Kidney (tissue), 13 donors: ENCODE measurements at regions not wholly inside any gene's neighbourhood (a gene's known extent, or its start where the extent isn't known, plus 50 kb on each side); places are given as distances from the start of the nearest gene placed in this dataset.

Experiments
- DNase-seq, 5 donors: peaks; one replicate each; pipeline ENCODE4 v3.0.0-alpha.2; 2013 to 2020
- FAIRE-seq: peaks from 2 replicates; lab custom pipeline; 2012; peaks lifted over from hg19 to GRCh38; lab: Jason Lieb, UNC
- H3K27ac ChIP-seq, 2 donors: one replicate each; pipeline ENCODE4 v1.7.0; 2013; ENCODE audit warnings: low read depth in 2 of 2, low read length in 2 of 2, inconsistent platforms in 1 of 2
- H3K27me3 ChIP-seq: one replicate; pipeline ENCODE4 v1.7.1; 2013; ENCODE audit warnings: low read length, inconsistent platforms; ENCODE audit not compliant: control insufficient read depth, insufficient read depth
- H3K36me3 ChIP-seq, 3 donors: one replicate each; pipeline versions ENCODE4 v1.7.0 to v1.7.1; 2013; ENCODE audit warnings: low read length in 3 of 3, control low read depth in 1 of 3, inconsistent platforms in 1 of 3; ENCODE audit not compliant: insufficient read depth in 3 of 3, control insufficient read depth in 2 of 3
- H3K4me1 ChIP-seq, 3 donors: one replicate each; pipeline versions ENCODE4 v1.7.0 to v1.7.1; 2013; ENCODE audit warnings: low read length in 3 of 3, inconsistent platforms in 1 of 3, low read depth in 1 of 3; ENCODE audit not compliant: control insufficient read depth in 2 of 3, insufficient read depth in 2 of 3
- H3K4me3 ChIP-seq, 3 donors: one replicate each; pipeline versions ENCODE4 v1.7.0 to v1.8.1; 2013; ENCODE audit warnings: low read length in 3 of 3, control low read depth in 1 of 3, inconsistent platforms in 1 of 3
- H3K9ac ChIP-seq, 3 donors: one replicate each; pipeline versions ENCODE4 v1.7.0 to v1.7.1; 2013; ENCODE audit warnings: low read length in 3 of 3, control low read depth in 1 of 3, inconsistent platforms in 1 of 3
- H3K9me3 ChIP-seq, 3 donors: one replicate each; pipeline versions ENCODE4 v1.7.0 to v1.7.1; 2013; ENCODE audit warnings: low read length in 3 of 3, control low read depth in 1 of 3, inconsistent platforms in 1 of 3; ENCODE audit not compliant: control insufficient read depth in 2 of 3, insufficient read depth in 1 of 3
- CTCF ChIP-seq: IDR thresholded peaks from 3 replicates; pipeline ENCODE4 v1.5.1; 2012; ENCODE audit warnings: mild to moderate bottlenecking, moderate library complexity, borderline replicate concordance; ENCODE audit not compliant: insufficient read depth; ENCODE audit errors: extremely low read depth
- intact Hi-C: fragments of 100-400 bp; cut with DNase I; formaldehyde crosslinking; loops from one replicate; pipeline ENCODE4 v1.11.1; 2022
- donor health status: control.
- donor health status: control.
- donor health status: control.
- donor health status: control.
- donor health status: control.
- donor health status: DM: yes; HTN: yes; CAD: no.
- donor health status: Normal renal cell carcinoma (clear cell type).

- Histone ChIP-seq H3K27ac (no peak overlapping the region), H3K27me3 (no peaks in the 10 kb centered on the region), H3K4me3 (no peak overlapping the region), H3K9me3 (peaks cover 0 to 4% (median 0%) of the 10 kb centered on the region in 3 donors), H3K36me3 (no peaks in the 10 kb centered on the region), H3K4me1 (no peaks in the 10 kb centered on the region), H3K9ac (no peak overlapping the region)
- no peak for TF ChIP-seq CTCF
- intact Hi-C loops = no loop called here
- no peak for DNase-seq
- no peak for FAIRE-seq
Measured at GRCh38 chr14:96631030-96631429, 128.8 kb downstream of the PAPOLA start.

GRCh38 chr14:96631621-96632362, 129.6 kb downstream of the PAPOLA start:
- intact Hi-C loops = no loop called here
- TF ChIP-seq CTCF = no peak
- peak in 1 of 5 donors; percentile 13 for DNase-seq
- Histone ChIP-seq H3K9ac (no peak overlapping the region), H3K9me3 (peaks cover 0 to 4% (median 0%) of the 10 kb centered on the region in 3 donors), H3K4me1 (no peaks in the 10 kb centered on the region), H3K27me3 (no peaks in the 10 kb centered on the region), H3K27ac (no peak overlapping the region), H3K36me3 (no peaks in the 10 kb centered on the region), H3K4me3 (no peak overlapping the region)
- no peak for FAIRE-seq

- H3K27me3 ChIP-seq = no peaks in the 10 kb centered on the region
- FAIRE-seq (no peak), DNase-seq (no peak)
- intact Hi-C loops = no loop called here
- H3K9me3 ChIP-seq = peaks cover 0 to 4% (median 0%) of the 10 kb centered on the region in 3 donors
- H3K27ac ChIP-seq = no peak overlapping the region
- H3K9ac ChIP-seq = no peak overlapping the region
- no peaks in the 10 kb centered on the region for H3K36me3 ChIP-seq
- TF ChIP-seq CTCF = no peak
- H3K4me3 ChIP-seq = no peak overlapping the region
- H3K4me1 ChIP-seq = no peaks in the 10 kb centered on the region
Measured at GRCh38 chr14:96632363-96632758, 130.2 kb downstream of the PAPOLA start.
